ENCODE measurements at regions not wholly inside any gene's neighbourhood (a gene's known extent, or its start where the extent isn't known, plus 50 kb on each side); places are given as distances from the start of the nearest gene placed in this dataset.

- Histone ChIP-seq H3K23ac (ENCODE audit: low read length) (no peak overlapping the region), H2BK15ac (replicated peaks; ENCODE audit: low read depth) (no peak overlapping the region), H2BK5ac (ENCODE audit: low read length) (no peak overlapping the region), H3K4me1 (ENCODE audit: control insufficient read depth, low read depth, low read length) (no peaks in the 10 kb centered on the region), H3K56ac (ENCODE audit: low read length) (no peak overlapping the region), H3K4me2 (ENCODE audit: low read length) (no peak overlapping the region), H3K36me3 (ENCODE audit: control insufficient read depth, insufficient read depth, low read length) (no peaks in the 10 kb centered on the region), H4K8ac (ENCODE audit: low read depth, low read length) (no peak overlapping the region), H3K4me3 (ENCODE audit: low read length) (no peak overlapping the region), H2BK120ac (ENCODE audit: low read depth, low read length) (no peak overlapping the region), H3K79me1 (ENCODE audit: low read length) (no peaks in the 10 kb centered on the region), H2AK5ac (ENCODE audit: low read length) (no peak overlapping the region), H3K9ac (ENCODE audit: low read length) (no peak overlapping the region), H4K5ac (ENCODE audit: low read length) (no peak overlapping the region), H3K79me2 (ENCODE audit: control insufficient read depth, insufficient read depth, low read length) (no peaks in the 10 kb centered on the region), H3K18ac (ENCODE audit: low read length) (no peak overlapping the region), H3K27me3 (ENCODE audit: insufficient read depth, low read length, poor library complexity) (no peaks in the 10 kb centered on the region), H3K27ac (ENCODE audit: low read depth, low read length) (no peak overlapping the region), H3K4ac (ENCODE audit: low read depth, low read length) (no peak overlapping the region)
- no peak for DNase-seq
- WGBS (ENCODE audit: extremely low coverage, insufficient coverage, low lambda C conversion rate), result no CpG with 5 or more reads among the region's 1 CpG
Observed at GRCh38 chr5:159543326-159543725, 213.0 kb upstream of the IL12B start.

DNA sequence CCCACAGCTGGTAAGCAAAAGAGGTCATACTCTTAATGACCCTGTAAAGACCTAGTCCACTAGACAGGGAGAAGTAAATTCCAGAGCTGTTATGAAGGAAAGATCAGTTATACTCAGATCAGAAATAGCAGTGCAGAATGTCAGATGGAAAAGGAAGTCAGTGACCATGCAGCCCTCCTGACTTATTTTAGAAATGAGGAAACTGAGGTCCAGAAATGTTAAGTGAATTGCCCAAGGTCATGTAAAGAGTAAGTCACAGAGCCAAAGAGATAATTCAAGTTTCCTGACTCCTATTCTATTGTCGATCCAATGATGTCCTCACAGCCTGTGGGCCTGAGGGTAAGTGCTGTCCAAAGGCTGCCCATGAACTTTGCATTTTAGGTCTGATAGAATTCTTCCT, 214.9 kb upstream of the IL12B start:
- Histone ChIP-seq H3K23ac (ENCODE audit: low read length) (no peak overlapping the region), H3K4me1 (ENCODE audit: control insufficient read depth, low read depth, low read length) (no peaks in the 10 kb centered on the region), H2BK120ac (ENCODE audit: low read depth, low read length) (no peak overlapping the region), H3K9ac (ENCODE audit: low read length) (no peak overlapping the region), H3K36me3 (ENCODE audit: control insufficient read depth, insufficient read depth, low read length) (no peaks in the 10 kb centered on the region), H3K79me2 (ENCODE audit: control insufficient read depth, insufficient read depth, low read length) (no peaks in the 10 kb centered on the region), H2AK5ac (ENCODE audit: low read length) (no peak overlapping the region), H3K79me1 (ENCODE audit: low read length) (no peaks in the 10 kb centered on the region), H4K5ac (ENCODE audit: low read length) (no peak overlapping the region), H3K4me2 (ENCODE audit: low read length) (no peak overlapping the region), H3K56ac (ENCODE audit: low read length) (no peak overlapping the region), H3K27ac (ENCODE audit: low read depth, low read length) (no peak overlapping the region), H3K4ac (ENCODE audit: low read depth, low read length) (no peak overlapping the region), H2BK15ac (replicated peaks; ENCODE audit: low read depth) (no peak overlapping the region), H4K8ac (ENCODE audit: low read depth, low read length) (no peak overlapping the region), H3K4me3 (ENCODE audit: low read length) (no peak overlapping the region), H3K27me3 (ENCODE audit: insufficient read depth, low read length, poor library complexity) (no peaks in the 10 kb centered on the region), H3K18ac (ENCODE audit: low read length) (no peak overlapping the region), H2BK5ac (ENCODE audit: low read length) (no peak overlapping the region)
- no peak for DNase-seq
- WGBS (ENCODE audit: extremely low coverage, insufficient coverage, low lambda C conversion rate), result no CpG with 5 or more reads among the region's 1 CpG

GRCh38 chr5:159547466-159548195, 217.3 kb upstream of the IL12B start:
- Histone ChIP-seq H4K5ac (ENCODE audit: low read length) (no peak overlapping the region), H3K36me3 (ENCODE audit: control insufficient read depth, insufficient read depth, low read length) (no peaks in the 10 kb centered on the region), H3K27ac (ENCODE audit: low read depth, low read length) (no peak overlapping the region), H2BK5ac (ENCODE audit: low read length) (no peak overlapping the region), H3K79me1 (ENCODE audit: low read length) (no peaks in the 10 kb centered on the region), H3K18ac (ENCODE audit: low read length) (no peak overlapping the region), H3K4me2 (ENCODE audit: low read length) (no peak overlapping the region), H2BK15ac (replicated peaks; ENCODE audit: low read depth) (no peak overlapping the region), H4K8ac (ENCODE audit: low read depth, low read length) (no peak overlapping the region), H3K9ac (ENCODE audit: low read length) (no peak overlapping the region), H2BK120ac (ENCODE audit: low read depth, low read length) (no peak overlapping the region), H3K4ac (ENCODE audit: low read depth, low read length) (no peak overlapping the region), H3K79me2 (ENCODE audit: control insufficient read depth, insufficient read depth, low read length) (no peaks in the 10 kb centered on the region), H3K23ac (ENCODE audit: low read length) (no peak overlapping the region), H3K4me1 (ENCODE audit: control insufficient read depth, low read depth, low read length) (no peaks in the 10 kb centered on the region), H3K27me3 (ENCODE audit: insufficient read depth, low read length, poor library complexity) (no peaks in the 10 kb centered on the region), H3K56ac (ENCODE audit: low read length) (no peak overlapping the region), H2AK5ac (ENCODE audit: low read length) (no peak overlapping the region), H3K4me3 (ENCODE audit: low read length) (no peak overlapping the region)
- WGBS (ENCODE audit: extremely low coverage, insufficient coverage, low lambda C conversion rate), result no CpG with 5 or more reads among the region's 3 CpGs
- no peak for DNase-seq

GRCh38 chr5:159548517-159548916, 218.2 kb upstream of the IL12B start:
- WGBS (ENCODE audit: extremely low coverage, insufficient coverage, low lambda C conversion rate), result no CpG with 5 or more reads among the region's 3 CpGs
- no peak for DNase-seq

GRCh38 chr5:159549046-159549445, 218.8 kb upstream of the IL12B start:
- no peak overlapping the region for H3K4ac ChIP-seq (ENCODE audit: low read depth, low read length)
- no peaks in the 10 kb centered on the region for H3K79me1 ChIP-seq (ENCODE audit: low read length)
- H3K27ac ChIP-seq (ENCODE audit: low read depth, low read length), result no peak overlapping the region
- DNase-seq, result no peak
- H2BK15ac ChIP-seq (replicated peaks; ENCODE audit: low read depth), result no peak overlapping the region
- no peak overlapping the region for H4K5ac ChIP-seq (ENCODE audit: low read length)
- no peak overlapping the region for H4K8ac ChIP-seq (ENCODE audit: low read depth, low read length)
- H3K56ac ChIP-seq (ENCODE audit: low read length), result no peak overlapping the region
- H3K79me2 ChIP-seq (ENCODE audit: control insufficient read depth, insufficient read depth, low read length), result no peaks in the 10 kb centered on the region
- no peak overlapping the region for H3K18ac ChIP-seq (ENCODE audit: low read length)
- H2AK5ac ChIP-seq (ENCODE audit: low read length), result no peak overlapping the region
- no CpG with 5 or more reads among the region's 1 CpG for WGBS (ENCODE audit: extremely low coverage, insufficient coverage, low lambda C conversion rate)
- H3K23ac ChIP-seq (ENCODE audit: low read length), result no peak overlapping the region
- no peaks in the 10 kb centered on the region for H3K36me3 ChIP-seq (ENCODE audit: control insufficient read depth, insufficient read depth, low read length)
- no peak overlapping the region for H2BK120ac ChIP-seq (ENCODE audit: low read depth, low read length)
- H3K4me2 ChIP-seq (ENCODE audit: low read length), result no peak overlapping the region
- H3K4me1 ChIP-seq (ENCODE audit: control insufficient read depth, low read depth, low read length), result no peaks in the 10 kb centered on the region
- H2BK5ac ChIP-seq (ENCODE audit: low read length), result no peak overlapping the region
- H3K4me3 ChIP-seq (ENCODE audit: low read length), result no peak overlapping the region
- H3K9ac ChIP-seq (ENCODE audit: low read length), result no peak overlapping the region
- H3K27me3 ChIP-seq (ENCODE audit: insufficient read depth, low read length, poor library complexity), result no peaks in the 10 kb centered on the region

More at GRCh38 chr5:159548517-159548916, 218.2 kb upstream of the IL12B start:
- Histone ChIP-seq H3K79me2 (ENCODE audit: control insufficient read depth, insufficient read depth, low read length) (no peaks in the 10 kb centered on the region), H3K4me3 (ENCODE audit: low read length) (no peak overlapping the region), H3K23ac (ENCODE audit: low read length) (no peak overlapping the region), H3K4me1 (ENCODE audit: control insufficient read depth, low read depth, low read length) (no peaks in the 10 kb centered on the region), H3K9ac (ENCODE audit: low read length) (no peak overlapping the region), H3K79me1 (ENCODE audit: low read length) (no peaks in the 10 kb centered on the region), H4K5ac (ENCODE audit: low read length) (no peak overlapping the region), H3K56ac (ENCODE audit: low read length) (no peak overlapping the region), H3K27me3 (ENCODE audit: insufficient read depth, low read length, poor library complexity) (no peaks in the 10 kb centered on the region), H3K18ac (ENCODE audit: low read length) (no peak overlapping the region), H3K27ac (ENCODE audit: low read depth, low read length) (no peak overlapping the region), H3K4me2 (ENCODE audit: low read length) (no peak overlapping the region), H4K8ac (ENCODE audit: low read depth, low read length) (no peak overlapping the region), H2AK5ac (ENCODE audit: low read length) (no peak overlapping the region), H3K36me3 (ENCODE audit: control insufficient read depth, insufficient read depth, low read length) (no peaks in the 10 kb centered on the region), H2BK5ac (ENCODE audit: low read length) (no peak overlapping the region), H2BK120ac (ENCODE audit: low read depth, low read length) (no peak overlapping the region), H2BK15ac (replicated peaks; ENCODE audit: low read depth) (no peak overlapping the region), H3K4ac (ENCODE audit: low read depth, low read length) (no peak overlapping the region)

DNA sequence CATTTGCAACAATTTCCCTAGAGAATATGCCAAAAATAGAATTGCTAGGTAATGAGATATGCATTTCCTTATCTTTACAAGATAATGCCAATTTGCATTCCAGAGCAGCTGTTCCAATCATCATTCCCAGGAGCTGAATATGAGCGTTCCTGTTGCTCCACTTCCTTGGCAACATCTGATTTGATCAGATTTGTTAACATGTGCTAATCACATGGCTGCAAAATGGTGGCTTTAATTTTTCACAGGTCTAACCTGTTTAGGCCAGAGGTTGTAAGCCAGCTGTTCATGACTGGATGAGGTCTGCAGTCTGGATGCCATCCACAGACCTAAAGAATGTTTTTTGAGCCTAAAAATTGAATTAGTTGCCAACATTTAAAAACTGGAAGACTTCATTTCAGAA, 220.7 kb upstream of the IL12B start:
- Histone ChIP-seq H3K18ac (ENCODE audit: low read length) (no peak overlapping the region), H2BK5ac (ENCODE audit: low read length) (no peak overlapping the region), H2AK5ac (ENCODE audit: low read length) (no peak overlapping the region), H3K4me3 (ENCODE audit: low read length) (no peak overlapping the region), H3K4me2 (ENCODE audit: low read length) (no peak overlapping the region), H3K27me3 (ENCODE audit: insufficient read depth, low read length, poor library complexity) (no peaks in the 10 kb centered on the region), H4K5ac (ENCODE audit: low read length) (no peak overlapping the region), H3K79me1 (ENCODE audit: low read length) (no peaks in the 10 kb centered on the region), H4K8ac (ENCODE audit: low read depth, low read length) (no peak overlapping the region), H3K23ac (ENCODE audit: low read length) (no peak overlapping the region), H3K4ac (ENCODE audit: low read depth, low read length) (no peak overlapping the region), H3K36me3 (ENCODE audit: control insufficient read depth, insufficient read depth, low read length) (no peaks in the 10 kb centered on the region), H2BK120ac (ENCODE audit: low read depth, low read length) (no peak overlapping the region), H2BK15ac (replicated peaks; ENCODE audit: low read depth) (no peak overlapping the region), H3K79me2 (ENCODE audit: control insufficient read depth, insufficient read depth, low read length) (no peaks in the 10 kb centered on the region), H3K9ac (ENCODE audit: low read length) (no peak overlapping the region), H3K56ac (ENCODE audit: low read length) (no peak overlapping the region), H3K27ac (ENCODE audit: low read depth, low read length) (no peak overlapping the region), H3K4me1 (ENCODE audit: control insufficient read depth, low read depth, low read length) (no peaks in the 10 kb centered on the region)
- peak; percentile 10 for DNase-seq
- no CpG with 5 or more reads among the region's 1 CpG for WGBS (ENCODE audit: extremely low coverage, insufficient coverage, low lambda C conversion rate)
